Osteocyte (in vitro differentiated cells): ENCODE measurements at regions not wholly inside any gene's neighbourhood (a gene's known extent, or its start where the extent isn't known, plus 50 kb on each side); places are given as distances from the start of the nearest gene placed in this dataset.

ENCODE experiments used
- DNase-seq: peaks from one replicate; pipeline ENCODE4 v3.0.0; 2021; ENCODE audit warnings: mixed read lengths; ENCODE audit not compliant: unreplicated experiment; ENCODE audit errors: extremely low spot score
- H3K27ac Mint-ChIP-seq: one replicate; pipeline ENCODE4 v1.8.0; 2021; ENCODE audit warnings: mild to moderate bottlenecking, mixed read lengths; ENCODE audit not compliant: unreplicated experiment
- H3K27me3 Mint-ChIP-seq: one replicate; pipeline ENCODE4 v1.8.0; 2021; ENCODE audit warnings: mixed read lengths; ENCODE audit not compliant: unreplicated experiment
- H3K36me3 Mint-ChIP-seq: one replicate; pipeline ENCODE4 v1.8.0; 2021; ENCODE audit warnings: mixed read lengths; ENCODE audit not compliant: unreplicated experiment
- H3K4me1 Mint-ChIP-seq: one replicate; pipeline ENCODE4 v1.8.0; 2021; ENCODE audit warnings: mixed read lengths; ENCODE audit not compliant: unreplicated experiment
- H3K4me3 Mint-ChIP-seq: one replicate; pipeline ENCODE4 v1.8.0; 2021; ENCODE audit warnings: mild to moderate bottlenecking, moderate library complexity, mixed read lengths; ENCODE audit not compliant: unreplicated experiment
- H3K9me3 Mint-ChIP-seq: one replicate; pipeline ENCODE4 v1.8.0; 2021; ENCODE audit warnings: mixed read lengths; ENCODE audit not compliant: unreplicated experiment
- CTCF ChIP-seq: fragments of 200-600 bp; sonication (generic); IDR thresholded peaks from 2 replicates; pipeline ENCODE4 v1.5.0; 2021; ENCODE audit warnings: antibody characterized with exemption, mild to moderate bottlenecking, moderate library complexity

DNA sequence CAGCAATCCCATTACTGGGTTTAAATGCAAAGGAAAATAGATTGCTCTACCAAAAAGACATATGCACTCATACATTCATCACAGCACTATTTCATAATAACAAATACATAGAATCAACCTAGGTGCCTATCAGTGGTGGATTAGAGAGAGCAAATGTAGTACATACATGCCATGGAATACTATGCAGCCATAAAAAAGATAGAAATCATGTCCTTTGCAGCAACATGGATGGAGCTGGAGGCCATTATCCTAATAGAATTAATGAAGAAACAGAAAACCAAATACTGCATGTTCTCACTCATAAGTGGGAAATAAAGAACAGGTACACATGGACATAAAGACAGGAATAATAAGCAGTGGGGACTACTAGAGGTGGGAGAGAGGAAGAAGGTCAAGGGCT, 70.7 kb upstream of the MLIP start:
- Mint-ChIP-seq H3K27me3 (no peaks in the 10 kb centered on the region), H3K4me1 (no peaks in the 10 kb centered on the region), H3K36me3 (no peaks in the 10 kb centered on the region), H3K27ac (no peak overlapping the region), H3K9me3 (no peaks in the 10 kb centered on the region), H3K4me3 (no peak overlapping the region)
- no peak for TF ChIP-seq CTCF
- DNase-seq: no peak

- Mint-ChIP-seq H3K9me3 (no peaks in the 10 kb centered on the region), H3K36me3 (no peaks in the 10 kb centered on the region), H3K4me3 (no peak overlapping the region), H3K27ac (no peak overlapping the region), H3K4me1 (no peaks in the 10 kb centered on the region), H3K27me3 (no peaks in the 10 kb centered on the region)
- no peak for DNase-seq
- no peak for TF ChIP-seq CTCF
These were observed 70.0 kb upstream of the MLIP start for GRCh38 chr6:54041239-54041638.

DNA sequence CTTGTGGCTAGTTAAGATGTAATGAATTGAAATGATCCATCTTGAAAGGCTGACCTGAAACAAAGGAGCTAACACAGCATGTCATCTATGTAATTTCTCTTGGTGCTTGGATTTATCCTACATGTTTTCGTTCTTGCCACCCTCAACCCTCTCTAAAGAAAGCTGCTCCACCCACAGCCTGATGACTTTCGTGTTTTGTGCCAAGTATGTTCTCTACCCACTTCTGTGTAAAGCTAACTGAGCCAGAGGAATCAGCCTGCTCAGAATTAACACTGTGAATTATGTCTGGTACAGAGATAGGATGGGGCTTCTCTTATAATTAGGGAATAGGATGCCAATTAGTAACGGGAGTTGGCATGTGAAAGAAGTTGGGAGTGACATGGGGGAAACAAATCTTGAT, 67.9 kb upstream of the MLIP start:
- H3K27ac Mint-ChIP-seq: no peak overlapping the region
- H3K27me3 Mint-ChIP-seq: no peaks in the 10 kb centered on the region

DNA sequence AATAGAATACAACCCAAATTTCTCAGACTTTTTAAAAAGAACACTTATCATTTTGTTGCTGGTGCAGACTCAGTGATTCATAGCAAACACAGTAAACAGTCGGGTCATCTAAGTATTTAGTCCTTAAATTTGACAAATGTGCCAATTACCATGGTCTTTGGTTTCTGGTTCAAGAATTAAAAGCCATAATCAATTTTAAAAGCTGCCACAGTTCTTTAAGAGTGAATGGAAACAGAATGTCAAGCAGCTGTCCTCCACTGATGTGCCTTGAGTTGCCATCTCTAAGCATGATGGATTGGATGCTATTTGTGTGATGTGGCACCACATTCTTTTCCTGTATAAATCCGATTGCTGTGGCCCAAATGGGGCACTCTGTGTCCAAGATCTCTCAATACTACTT, 67.2 kb upstream of the MLIP start:
- no peak for TF ChIP-seq CTCF
- H3K4me3 Mint-ChIP-seq: no peak overlapping the region
- H3K27ac Mint-ChIP-seq: no peak overlapping the region
- H3K36me3 Mint-ChIP-seq: no peaks in the 10 kb centered on the region
- no peaks in the 10 kb centered on the region for H3K4me1 Mint-ChIP-seq
- DNase-seq: no peak
- no peaks in the 10 kb centered on the region for H3K27me3 Mint-ChIP-seq
- H3K9me3 Mint-ChIP-seq: no peaks in the 10 kb centered on the region

More for the DNA sequence above, 67.9 kb upstream of the MLIP start:
- no peak for TF ChIP-seq CTCF
- DNase-seq: no peak
- Mint-ChIP-seq H3K4me3 (no peak overlapping the region), H3K9me3 (no peaks in the 10 kb centered on the region), H3K4me1 (no peaks in the 10 kb centered on the region), H3K36me3 (no peaks in the 10 kb centered on the region)

DNA sequence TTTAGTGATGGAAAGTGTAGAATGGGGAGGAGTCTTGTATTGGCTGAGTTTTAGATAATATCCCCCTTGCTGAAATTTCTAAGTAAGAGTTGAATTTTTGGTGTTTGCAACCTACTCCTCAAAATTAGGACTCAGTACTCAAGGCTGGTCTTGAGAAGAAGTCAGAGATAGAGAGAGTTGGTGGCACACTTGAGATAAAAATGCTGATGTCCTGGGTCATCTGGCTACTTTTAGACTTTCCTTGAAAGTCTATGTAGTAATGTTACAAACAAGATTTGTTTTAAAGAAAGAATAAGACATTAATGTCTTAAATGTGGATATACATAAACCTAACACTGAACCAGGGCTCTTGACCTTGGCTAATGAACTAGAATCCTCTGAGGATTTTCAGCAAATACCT, 62.5 kb upstream of the MLIP start:
- H3K9me3 Mint-ChIP-seq: no peaks in the 10 kb centered on the region
- peaks cover 5% of the 10 kb centered on the region for H3K4me1 Mint-ChIP-seq
- H3K36me3 Mint-ChIP-seq: no peaks in the 10 kb centered on the region
- H3K27ac Mint-ChIP-seq: no peak overlapping the region
- no peak for TF ChIP-seq CTCF
- no peak for DNase-seq
- no peaks in the 10 kb centered on the region for H3K27me3 Mint-ChIP-seq
- H3K4me3 Mint-ChIP-seq: no peak overlapping the region
